ENCODE measurements at regions not wholly inside any gene's neighbourhood (a gene's known extent, or its start where the extent isn't known, plus 50 kb on each side); places are given as distances from the start of the nearest gene placed in this dataset.

DNA sequence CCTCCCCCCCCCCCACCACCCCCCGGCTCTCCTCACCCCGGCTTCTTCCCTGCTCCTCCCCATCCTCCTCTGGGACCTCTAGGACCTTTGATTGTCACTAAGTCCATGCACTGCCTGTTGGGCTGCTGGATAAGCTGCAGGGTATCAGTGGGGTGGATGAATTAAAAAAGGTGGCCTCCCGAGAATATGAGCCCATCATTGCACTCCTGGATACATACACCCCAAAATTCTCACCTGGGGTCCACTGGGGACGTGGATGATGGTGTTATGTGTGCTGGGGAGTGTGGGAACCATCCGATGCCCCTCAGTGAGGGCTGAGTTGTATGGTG lies 88.8 kb downstream of the IRF8 start:
- no peak for TF ChIP-seq POLR2AphosphoS5 (IDR thresholded peaks at IDR 0.05; ENCODE audit: low read depth)
- TF ChIP-seq, protein P1, sequence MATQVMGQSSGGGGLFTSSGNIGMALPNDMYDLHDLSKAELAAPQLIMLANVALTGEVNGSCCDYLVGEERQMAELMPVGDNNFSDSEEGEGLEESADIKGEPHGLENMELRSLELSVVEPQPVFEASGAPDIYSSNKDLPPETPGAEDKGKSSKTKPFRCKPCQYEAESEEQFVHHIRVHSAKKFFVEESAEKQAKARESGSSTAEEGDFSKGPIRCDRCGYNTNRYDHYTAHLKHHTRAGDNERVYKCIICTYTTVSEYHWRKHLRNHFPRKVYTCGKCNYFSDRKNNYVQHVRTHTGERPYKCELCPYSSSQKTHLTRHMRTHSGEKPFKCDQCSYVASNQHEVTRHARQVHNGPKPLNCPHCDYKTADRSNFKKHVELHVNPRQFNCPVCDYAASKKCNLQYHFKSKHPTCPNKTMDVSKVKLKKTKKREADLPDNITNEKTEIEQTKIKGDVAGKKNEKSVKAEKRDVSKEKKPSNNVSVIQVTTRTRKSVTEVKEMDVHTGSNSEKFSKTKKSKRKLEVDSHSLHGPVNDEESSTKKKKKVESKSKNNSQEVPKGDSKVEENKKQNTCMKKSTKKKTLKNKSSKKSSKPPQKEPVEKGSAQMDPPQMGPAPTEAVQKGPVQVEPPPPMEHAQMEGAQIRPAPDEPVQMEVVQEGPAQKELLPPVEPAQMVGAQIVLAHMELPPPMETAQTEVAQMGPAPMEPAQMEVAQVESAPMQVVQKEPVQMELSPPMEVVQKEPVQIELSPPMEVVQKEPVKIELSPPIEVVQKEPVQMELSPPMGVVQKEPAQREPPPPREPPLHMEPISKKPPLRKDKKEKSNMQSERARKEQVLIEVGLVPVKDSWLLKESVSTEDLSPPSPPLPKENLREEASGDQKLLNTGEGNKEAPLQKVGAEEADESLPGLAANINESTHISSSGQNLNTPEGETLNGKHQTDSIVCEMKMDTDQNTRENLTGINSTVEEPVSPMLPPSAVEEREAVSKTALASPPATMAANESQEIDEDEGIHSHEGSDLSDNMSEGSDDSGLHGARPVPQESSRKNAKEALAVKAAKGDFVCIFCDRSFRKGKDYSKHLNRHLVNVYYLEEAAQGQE (IDR thresholded peaks at IDR 0.05; ENCODE audit: insufficient replicate concordance, low read depth), result no peak
- TF ChIP-seq CTCF (IDR thresholded peaks at IDR 0.05; ENCODE audit: insufficient read depth, low read length), result no peak

Data from HL-60 (cell line).